Stimulated activated effector memory CD8-positive, alpha-beta T cell treated with anti-CD3 and anti-CD28 coated beads, Interleukin-12 subunit alpha, Interleukin-12 subunit beta, amount 100 ng/mL, for 72 hours (primary cell): ENCODE measurements at regions not wholly inside any gene's neighbourhood (a gene's known extent, or its start where the extent isn't known, plus 50 kb on each side); places are given as distances from the start of the nearest gene placed in this dataset.
"Not testable (repeated sequence)": the region's sequence is repeated elsewhere in the genome, so short reads cannot be mapped to it uniquely, and the experiment has no call there.

Experiments
- ATAC-seq: fragments of 150-1000 bp; cut with Tn5 transposase; 2 replicates; pipeline ENCODE4 v1.10.0; 2021
- DNase-seq, 2 donors: peaks; one replicate each; pipeline ENCODE4 v3.0.0; 2021 to 2022; ENCODE audit warnings: low spot score in 2 of 2
- H3K27ac Mint-ChIP-seq: one replicate; pipeline ENCODE4 v1.8.0; 2022; ENCODE audit warnings: mild to moderate bottlenecking, mixed read lengths
- H3K36me3 Mint-ChIP-seq: one replicate; pipeline ENCODE4 v1.8.0; 2022; ENCODE audit warnings: mild to moderate bottlenecking, mixed read lengths
- H3K4me1 Mint-ChIP-seq: one replicate; pipeline ENCODE4 v1.8.0; 2022; ENCODE audit warnings: mixed read lengths
- H3K4me3 Mint-ChIP-seq: one replicate; pipeline ENCODE4 v1.8.0; 2022; ENCODE audit warnings: mild to moderate bottlenecking, mixed read lengths
- H3K9me3 Mint-ChIP-seq: one replicate; pipeline ENCODE4 v1.8.0; 2022; ENCODE audit warnings: mixed read lengths

GRCh38 chr2:190150413-190150812 lies 87.9 kb upstream of the MSTN start:
- Mint-ChIP-seq H3K4me3 (no peak overlapping the region), H3K36me3 (no peaks in the 10 kb centered on the region), H3K4me1 (no peaks in the 10 kb centered on the region), H3K9me3 (peaks cover 14% of the 10 kb centered on the region), H3K27ac (no peak overlapping the region)
- ATAC-seq (no peak), DNase-seq (no peak)

GRCh38 chr2:190149908-190150307 lies 87.4 kb upstream of the MSTN start:
- Mint-ChIP-seq H3K4me1 (no peaks in the 10 kb centered on the region), H3K36me3 (no peaks in the 10 kb centered on the region), H3K9me3 (peaks cover 14% of the 10 kb centered on the region), H3K27ac (no peak overlapping the region), H3K4me3 (no peak overlapping the region)
- no peak for ATAC-seq
- DNase-seq: no peak

- Mint-ChIP-seq H3K4me3 (no peak overlapping the region), H3K9me3 (peaks cover 14% of the 10 kb centered on the region), H3K4me1 (no peaks in the 10 kb centered on the region)
Observed at GRCh38 chr2:190149200-190149599, 86.7 kb upstream of the MSTN start.

GRCh38 chr2:190146109-190146508 lies 83.6 kb upstream of the MSTN start:
- not testable (repeated sequence) for H3K27ac Mint-ChIP-seq, H3K4me1 Mint-ChIP-seq, H3K4me3 Mint-ChIP-seq, H3K36me3 Mint-ChIP-seq, ATAC-seq, DNase-seq
- peaks cover 15% of the 10 kb centered on the region for H3K9me3 Mint-ChIP-seq

More at GRCh38 chr2:190149200-190149599, 86.7 kb upstream of the MSTN start:
- Mint-ChIP-seq H3K27ac (no peak overlapping the region), H3K36me3 (no peaks in the 10 kb centered on the region)
- ATAC-seq: no peak
- DNase-seq: no peak

GRCh38 chr2:190140474-190140873 lies 77.9 kb upstream of the MSTN start:
- H3K4me3 Mint-ChIP-seq, H3K4me1 Mint-ChIP-seq, H3K9me3 Mint-ChIP-seq, H3K27ac Mint-ChIP-seq, DNase-seq, H3K36me3 Mint-ChIP-seq, ATAC-seq: not testable (repeated sequence)

GRCh38 chr2:190139371-190139770 lies 76.8 kb upstream of the MSTN start:
- ATAC-seq: no peak
- H3K9me3 Mint-ChIP-seq: peaks cover 8% of the 10 kb centered on the region
- H3K4me3 Mint-ChIP-seq: no peak overlapping the region
- DNase-seq: no peak
- H3K4me1 Mint-ChIP-seq: no peaks in the 10 kb centered on the region
- no peaks in the 10 kb centered on the region for H3K36me3 Mint-ChIP-seq
- no peak overlapping the region for H3K27ac Mint-ChIP-seq

- peaks cover 8% of the 10 kb centered on the region for H3K9me3 Mint-ChIP-seq
- H3K36me3 Mint-ChIP-seq: no peaks in the 10 kb centered on the region
- no peak for DNase-seq
- no peak overlapping the region for H3K4me3 Mint-ChIP-seq
- ATAC-seq: no peak
- no peaks in the 10 kb centered on the region for H3K4me1 Mint-ChIP-seq
- H3K27ac Mint-ChIP-seq: no peak overlapping the region
Observed at GRCh38 chr2:190138032-190138431, 75.5 kb upstream of the MSTN start.

- ATAC-seq (no peak), DNase-seq (no peak)
- H3K36me3 Mint-ChIP-seq: no peaks in the 10 kb centered on the region
- no peak overlapping the region for H3K27ac Mint-ChIP-seq
- H3K4me1 Mint-ChIP-seq: no peaks in the 10 kb centered on the region
- no peak overlapping the region for H3K4me3 Mint-ChIP-seq
- peaks cover 8% of the 10 kb centered on the region for H3K9me3 Mint-ChIP-seq
Observed at GRCh38 chr2:190137561-190137960, 75.0 kb upstream of the MSTN start.

GRCh38 chr2:190136825-190137224 lies 74.3 kb upstream of the MSTN start:
- ATAC-seq (no peak), DNase-seq (no peak)
- H3K36me3 Mint-ChIP-seq: no peaks in the 10 kb centered on the region
- H3K27ac Mint-ChIP-seq: no peak overlapping the region
- no peaks in the 10 kb centered on the region for H3K4me1 Mint-ChIP-seq
- no peak overlapping the region for H3K4me3 Mint-ChIP-seq
- peaks cover 8% of the 10 kb centered on the region for H3K9me3 Mint-ChIP-seq

GRCh38 chr2:190136259-190136658 lies 73.7 kb upstream of the MSTN start:
- Mint-ChIP-seq H3K4me3 (no peak overlapping the region), H3K36me3 (no peaks in the 10 kb centered on the region), H3K9me3 (peaks cover 8% of the 10 kb centered on the region), H3K27ac (no peak overlapping the region), H3K4me1 (no peaks in the 10 kb centered on the region)
- DNase-seq (no peak), ATAC-seq (no peak)

GRCh38 chr2:190129421-190130199 lies 67.1 kb upstream of the MSTN start:
- DNase-seq: no peak
- H3K4me3 Mint-ChIP-seq: no peak overlapping the region
- no peaks in the 10 kb centered on the region for H3K4me1 Mint-ChIP-seq
- H3K9me3 Mint-ChIP-seq: no peaks in the 10 kb centered on the region
- ATAC-seq: no peak
- H3K36me3 Mint-ChIP-seq: no peaks in the 10 kb centered on the region
- H3K27ac Mint-ChIP-seq: no peak overlapping the region

- DNase-seq: no peak
- Mint-ChIP-seq H3K36me3 (no peaks in the 10 kb centered on the region), H3K27ac (no peak overlapping the region), H3K4me3 (no peak overlapping the region), H3K9me3 (no peaks in the 10 kb centered on the region), H3K4me1 (no peaks in the 10 kb centered on the region)
- no peak for ATAC-seq
Observed at GRCh38 chr2:190127651-190128050, 65.1 kb upstream of the MSTN start.

GRCh38 chr2:190126798-190127197 lies 64.3 kb upstream of the MSTN start:
- H3K4me3 Mint-ChIP-seq: no peak overlapping the region

GRCh38 chr2:190123956-190124355 lies 61.4 kb upstream of the MSTN start:
- H3K9me3 Mint-ChIP-seq: no peaks in the 10 kb centered on the region
- no peaks in the 10 kb centered on the region for H3K36me3 Mint-ChIP-seq
- H3K4me1 Mint-ChIP-seq: no peaks in the 10 kb centered on the region
- ATAC-seq (no peak), DNase-seq (no peak)
- H3K4me3 Mint-ChIP-seq: no peak overlapping the region
- H3K27ac Mint-ChIP-seq: no peak overlapping the region

More at GRCh38 chr2:190126798-190127197, 64.3 kb upstream of the MSTN start:
- no peak for ATAC-seq
- Mint-ChIP-seq H3K27ac (no peak overlapping the region), H3K9me3 (no peaks in the 10 kb centered on the region), H3K36me3 (no peaks in the 10 kb centered on the region), H3K4me1 (no peaks in the 10 kb centered on the region)
- DNase-seq: no peak

GRCh38 chr2:190121971-190122370 lies 59.4 kb upstream of the MSTN start:
- DNase-seq (no peak), ATAC-seq (no peak)
- Mint-ChIP-seq H3K4me1 (no peaks in the 10 kb centered on the region), H3K4me3 (no peak overlapping the region), H3K9me3 (no peaks in the 10 kb centered on the region), H3K36me3 (no peaks in the 10 kb centered on the region), H3K27ac (no peak overlapping the region)

- ATAC-seq: no peak
- Mint-ChIP-seq H3K36me3 (no peaks in the 10 kb centered on the region), H3K4me3 (no peak overlapping the region), H3K27ac (no peak overlapping the region), H3K4me1 (no peaks in the 10 kb centered on the region), H3K9me3 (no peaks in the 10 kb centered on the region)
- no peak for DNase-seq
Observed at GRCh38 chr2:190121305-190121704, 58.8 kb upstream of the MSTN start.
